ENCODE measurements at regions not wholly inside any gene's neighbourhood (a gene's known extent, or its start where the extent isn't known, plus 50 kb on each side); places are given as distances from the start of the nearest gene placed in this dataset.

GRCh38 chr7:12456506-12456905 is 52.8 kb upstream of the VWDE start:
- TF ChIP-seq POLR2A (IDR thresholded peaks at IDR 0.05; ENCODE audit: extremely low read depth, insufficient read length) (no peak), MYC (IDR thresholded peaks at IDR 0.05; ENCODE audit: low read depth, low read length) (no peak)
- TF ChIP-seq, protein P1, sequence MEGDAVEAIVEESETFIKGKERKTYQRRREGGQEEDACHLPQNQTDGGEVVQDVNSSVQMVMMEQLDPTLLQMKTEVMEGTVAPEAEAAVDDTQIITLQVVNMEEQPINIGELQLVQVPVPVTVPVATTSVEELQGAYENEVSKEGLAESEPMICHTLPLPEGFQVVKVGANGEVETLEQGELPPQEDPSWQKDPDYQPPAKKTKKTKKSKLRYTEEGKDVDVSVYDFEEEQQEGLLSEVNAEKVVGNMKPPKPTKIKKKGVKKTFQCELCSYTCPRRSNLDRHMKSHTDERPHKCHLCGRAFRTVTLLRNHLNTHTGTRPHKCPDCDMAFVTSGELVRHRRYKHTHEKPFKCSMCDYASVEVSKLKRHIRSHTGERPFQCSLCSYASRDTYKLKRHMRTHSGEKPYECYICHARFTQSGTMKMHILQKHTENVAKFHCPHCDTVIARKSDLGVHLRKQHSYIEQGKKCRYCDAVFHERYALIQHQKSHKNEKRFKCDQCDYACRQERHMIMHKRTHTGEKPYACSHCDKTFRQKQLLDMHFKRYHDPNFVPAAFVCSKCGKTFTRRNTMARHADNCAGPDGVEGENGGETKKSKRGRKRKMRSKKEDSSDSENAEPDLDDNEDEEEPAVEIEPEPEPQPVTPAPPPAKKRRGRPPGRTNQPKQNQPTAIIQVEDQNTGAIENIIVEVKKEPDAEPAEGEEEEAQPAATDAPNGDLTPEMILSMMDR (IDR thresholded peaks at IDR 0.05; ENCODE audit: low read depth, low read length), result no peak
- DNase-seq (ENCODE audit: low read depth), result no peak
- no peak overlapping the region for H3K4me3 ChIP-seq (ENCODE audit: low read depth, low read length)

GRCh38 chr7:12458520-12459131 is 55.0 kb upstream of the VWDE start:
- TF ChIP-seq, protein P1 (IDR thresholded peaks at IDR 0.05; ENCODE audit: low read depth, low read length), result peak; percentile 67
- TF ChIP-seq, protein P2, sequence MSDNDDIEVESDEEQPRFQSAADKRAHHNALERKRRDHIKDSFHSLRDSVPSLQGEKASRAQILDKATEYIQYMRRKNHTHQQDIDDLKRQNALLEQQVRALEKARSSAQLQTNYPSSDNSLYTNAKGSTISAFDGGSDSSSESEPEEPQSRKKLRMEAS (IDR thresholded peaks at IDR 0.05; ENCODE audit: low read depth, low read length), result no peak
- DNase-seq (ENCODE audit: low read depth), result peak; percentile 54
- H3K4me3 ChIP-seq (ENCODE audit: low read depth, low read length), result no peak overlapping the region

GRCh38 chr7:12467837-12468236 is 64.2 kb upstream of the VWDE start:
- DNase-seq (ENCODE audit: low read depth), result no peak
- H3K4me3 ChIP-seq (ENCODE audit: low read depth, low read length), result no peak overlapping the region
- TF ChIP-seq, protein P1 (IDR thresholded peaks at IDR 0.05; ENCODE audit: low read depth, low read length), result no peak
- no peak for TF ChIP-seq MYC (IDR thresholded peaks at IDR 0.05; ENCODE audit: low read depth, low read length)
- TF ChIP-seq, protein P2 (IDR thresholded peaks at IDR 0.05; ENCODE audit: low read depth, low read length), result no peak
- TF ChIP-seq POLR2A (IDR thresholded peaks at IDR 0.05; ENCODE audit: extremely low read depth, insufficient read length), result no peak

DNA sequence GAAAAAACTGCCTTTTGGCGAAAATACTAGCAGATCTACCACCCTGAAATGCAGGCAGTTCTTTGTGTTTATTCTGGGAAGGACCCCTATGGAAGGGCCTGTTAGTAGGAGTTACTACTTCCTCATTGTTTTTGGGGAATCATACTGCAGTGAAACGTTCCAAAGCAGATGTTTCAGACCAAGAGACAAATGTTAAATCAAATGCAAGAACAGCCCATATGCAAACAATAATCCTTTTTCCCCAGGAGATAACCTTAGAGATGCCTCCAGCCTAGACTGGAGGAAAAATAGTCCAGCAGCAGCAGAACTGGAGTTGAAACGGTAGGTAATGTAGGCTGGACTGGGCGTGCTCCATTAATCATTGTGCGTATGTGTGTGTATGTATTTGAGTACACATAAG is 65.9 kb upstream of the VWDE start:
- no peak for DNase-seq (ENCODE audit: low read depth)
- TF ChIP-seq MYC (IDR thresholded peaks at IDR 0.05; ENCODE audit: low read depth, low read length), result no peak
- TF ChIP-seq, protein P1 (IDR thresholded peaks at IDR 0.05; ENCODE audit: low read depth, low read length), result no peak
- TF ChIP-seq POLR2A (IDR thresholded peaks at IDR 0.05; ENCODE audit: extremely low read depth, insufficient read length), result no peak
- TF ChIP-seq, protein P2 (IDR thresholded peaks at IDR 0.05; ENCODE audit: low read depth, low read length), result no peak
- no peak overlapping the region for H3K4me3 ChIP-seq (ENCODE audit: low read depth, low read length)

GRCh38 chr7:12470930-12471329 is 67.3 kb upstream of the VWDE start:
- no peak for DNase-seq (ENCODE audit: low read depth)
- H3K4me3 ChIP-seq (ENCODE audit: low read depth, low read length), result no peak overlapping the region
- no peak for TF ChIP-seq MYC (IDR thresholded peaks at IDR 0.05; ENCODE audit: low read depth, low read length)

GRCh38 chr7:12474035-12474434 is 70.4 kb upstream of the VWDE start:
- no peak for DNase-seq (ENCODE audit: low read depth)
- H3K4me3 ChIP-seq (ENCODE audit: low read depth, low read length), result no peak overlapping the region
- TF ChIP-seq, protein P2 (IDR thresholded peaks at IDR 0.05; ENCODE audit: low read depth, low read length), result no peak
- no peak for TF ChIP-seq MYC (IDR thresholded peaks at IDR 0.05; ENCODE audit: low read depth, low read length)
- TF ChIP-seq POLR2A (IDR thresholded peaks at IDR 0.05; ENCODE audit: extremely low read depth, insufficient read length), result no peak
- TF ChIP-seq, protein P1 (IDR thresholded peaks at IDR 0.05; ENCODE audit: low read depth, low read length), result no peak
